Keratinocyte (primary cell): ENCODE measurements at regions not wholly inside any gene's neighbourhood (a gene's known extent, or its start where the extent isn't known, plus 50 kb on each side); places are given as distances from the start of the nearest gene placed in this dataset.

Source experiments
- DNase-seq: peaks from one replicate; pipeline ENCODE4 v3.0.0-alpha.2; 2011; ENCODE audit warnings: low read depth, missing footprints, low spot score
- FAIRE-seq: peaks from 2 replicates; lab custom pipeline; 2011; peaks lifted over from hg19 to GRCh38; lab: Jason Lieb, UNC
- H2AFZ ChIP-seq: 2 replicates; pipeline ENCODE4 v1.6.0; 2012; ENCODE audit warnings: low read length, control low read depth, inconsistent platforms; ENCODE audit not compliant: control insufficient read depth
- H3K27ac ChIP-seq: 2 replicates; pipeline ENCODE4 v1.5.1; 2011; ENCODE audit warnings: low read length; ENCODE audit not compliant: control insufficient read depth, insufficient read depth
- H3K27me3 ChIP-seq: 3 replicates; pipeline ENCODE4 v1.6.0; 2011; ENCODE audit warnings: low read length; ENCODE audit not compliant: control insufficient read depth, insufficient read depth; ENCODE audit errors: extremely low read depth
- H3K36me3 ChIP-seq, 2 experiments: 2 replicates in 1 of 2; 3 replicates in 1 of 2; pipeline ENCODE4 v1.5.1; 2011; ENCODE audit warnings: low read length in 2 of 2, mild to moderate bottlenecking in 1 of 2; ENCODE audit not compliant: control insufficient read depth in 2 of 2, insufficient read depth in 2 of 2; ENCODE audit errors: extremely low read depth in 1 of 2
- H3K4me1 ChIP-seq: 3 replicates; pipeline ENCODE4 v1.5.1; 2011; ENCODE audit warnings: low read length; ENCODE audit not compliant: control insufficient read depth, insufficient read depth; ENCODE audit errors: extremely low read depth
- H3K4me2 ChIP-seq: 3 replicates; pipeline ENCODE4 v1.6.0; 2011; ENCODE audit warnings: low read depth, low read length; ENCODE audit not compliant: control insufficient read depth, insufficient read depth; ENCODE audit errors: extremely low read depth
- H3K4me3 ChIP-seq, 3 experiments: fragments of 200-600 bp in 1 of 3; sonication (generic) in 1 of 3; 2 replicates in 2 of 3; 3 replicates in 1 of 3; pipeline ENCODE4 v1.5.1; 2011 to 2016; ENCODE audit warnings: low read length in 3 of 3, mild to moderate bottlenecking in 3 of 3, control low read depth in 2 of 3, inconsistent platforms in 1 of 3, low read depth in 1 of 3, mixed read lengths in 1 of 3, mixed run types in 1 of 3, moderate library complexity in 1 of 3; ENCODE audit not compliant: control insufficient read depth in 2 of 3, insufficient read depth in 2 of 3; ENCODE audit errors: extremely low read depth in 1 of 3
- H3K79me2 ChIP-seq: 2 replicates; pipeline ENCODE4 v1.6.0; 2012; ENCODE audit warnings: low read length; ENCODE audit not compliant: control insufficient read depth, insufficient read depth
- H3K9ac ChIP-seq: 3 replicates; pipeline ENCODE4 v1.6.0; 2011; ENCODE audit warnings: low read length; ENCODE audit not compliant: control insufficient read depth, insufficient read depth; ENCODE audit errors: extremely low read depth
- H3K9me1 ChIP-seq: 3 replicates; pipeline ENCODE4 v1.6.0; 2011; ENCODE audit warnings: low read length; ENCODE audit not compliant: control insufficient read depth, insufficient read depth; ENCODE audit errors: extremely low read depth
- H3K9me3 ChIP-seq: 2 replicates; pipeline ENCODE4 v1.5.1; 2012; ENCODE audit warnings: low read depth, low read length; ENCODE audit not compliant: control insufficient read depth
- H4K20me1 ChIP-seq: 3 replicates; pipeline ENCODE4 v1.6.0; 2011; ENCODE audit warnings: low read length; ENCODE audit not compliant: control insufficient read depth, insufficient read depth; ENCODE audit errors: extremely low read depth
- EZH2 ChIP-seq: IDR thresholded peaks from one replicate; pipeline ENCODE4 v1.6.1; 2012; ENCODE audit warnings: inconsistent platforms, mild to moderate bottlenecking, low read length, moderate library complexity
- dilution Hi-C: fragments of 300-500 bp; cut with MboI; formaldehyde crosslinking; loops from one replicate; pipeline ENCODE4 v1.7.0; 2020; ENCODE audit warnings: low sequenced_read_pairs; ENCODE audit not compliant: extremely low pct_ligation_motif_present
- TF ChIP-seq, protein P1 (sequence below), 3 experiments: IDR thresholded peaks in 1 of 3; conservative IDR thresholded peaks in 1 of 3; optimal IDR thresholded peaks in 1 of 3; 2 replicates in 2 of 3; 3 replicates in 1 of 3; pipeline versions ENCODE3 to v1.5.1; 2011; ENCODE audit warnings: low read length in 3 of 3, mild to moderate bottlenecking in 3 of 3, moderate library complexity in 2 of 3, control low read depth in 1 of 3, inconsistent platforms in 1 of 3; ENCODE audit not compliant: insufficient read depth in 2 of 3; ENCODE audit errors: extremely low read depth in 1 of 3

- Histone ChIP-seq H3K9ac (peak overlapping the region; percentile 77), H3K36me3 (no peaks in the 10 kb centered on the region), H2AFZ (peak overlapping the region; percentile 75), H3K4me3 (peak overlapping the region; percentile 48 to 84 (median 75)), H3K27me3 (no peaks in the 10 kb centered on the region), H4K20me1 (no peaks in the 10 kb centered on the region), H3K9me1 (no peaks in the 10 kb centered on the region), H3K9me3 (no peaks in the 10 kb centered on the region), H3K79me2 (no peaks in the 10 kb centered on the region), H3K27ac (peak overlapping the region; percentile 58), H3K4me1 (peaks cover 28% of the 10 kb centered on the region), H3K4me2 (peak overlapping the region; percentile 91)
- TF ChIP-seq, protein P1, sequence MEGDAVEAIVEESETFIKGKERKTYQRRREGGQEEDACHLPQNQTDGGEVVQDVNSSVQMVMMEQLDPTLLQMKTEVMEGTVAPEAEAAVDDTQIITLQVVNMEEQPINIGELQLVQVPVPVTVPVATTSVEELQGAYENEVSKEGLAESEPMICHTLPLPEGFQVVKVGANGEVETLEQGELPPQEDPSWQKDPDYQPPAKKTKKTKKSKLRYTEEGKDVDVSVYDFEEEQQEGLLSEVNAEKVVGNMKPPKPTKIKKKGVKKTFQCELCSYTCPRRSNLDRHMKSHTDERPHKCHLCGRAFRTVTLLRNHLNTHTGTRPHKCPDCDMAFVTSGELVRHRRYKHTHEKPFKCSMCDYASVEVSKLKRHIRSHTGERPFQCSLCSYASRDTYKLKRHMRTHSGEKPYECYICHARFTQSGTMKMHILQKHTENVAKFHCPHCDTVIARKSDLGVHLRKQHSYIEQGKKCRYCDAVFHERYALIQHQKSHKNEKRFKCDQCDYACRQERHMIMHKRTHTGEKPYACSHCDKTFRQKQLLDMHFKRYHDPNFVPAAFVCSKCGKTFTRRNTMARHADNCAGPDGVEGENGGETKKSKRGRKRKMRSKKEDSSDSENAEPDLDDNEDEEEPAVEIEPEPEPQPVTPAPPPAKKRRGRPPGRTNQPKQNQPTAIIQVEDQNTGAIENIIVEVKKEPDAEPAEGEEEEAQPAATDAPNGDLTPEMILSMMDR (optimal IDR thresholded peaks at IDR 0.05 in 1 of 3, IDR thresholded peaks at IDR 0.05 in 1 of 3, conservative IDR thresholded peaks at IDR 0.05 in 1 of 3; ENCODE audit: extremely low read depth in 1 of 3, insufficient read depth in 2 of 3, low read length in 3 of 3) = peak; percentile 67 to 90 (median 83)
- TF ChIP-seq EZH2 = no peak
- dilution Hi-C loops = no loop called here
- FAIRE-seq = no peak
- DNase-seq = no peak
Observed at GRCh38 chr1:54488779-54489626, 59.0 kb upstream of the ACOT11 start.

GRCh38 chr1:54488065-54488750 lies 59.8 kb upstream of the ACOT11 start:
- no peak for FAIRE-seq

More at GRCh38 chr1:54488065-54488750, 59.8 kb upstream of the ACOT11 start:
- Histone ChIP-seq H3K27me3 (no peaks in the 10 kb centered on the region), H3K4me1 (peaks cover 28% of the 10 kb centered on the region), H3K9me1 (no peaks in the 10 kb centered on the region), H3K36me3 (no peaks in the 10 kb centered on the region), H3K9me3 (no peaks in the 10 kb centered on the region), H2AFZ (peak overlapping the region; percentile 54), H3K27ac (peak overlapping the region; percentile 58), H3K9ac (peak overlapping the region; percentile 77), H4K20me1 (no peaks in the 10 kb centered on the region), H3K79me2 (no peaks in the 10 kb centered on the region), H3K4me2 (peak overlapping the region; percentile 91), H3K4me3 (peak overlapping the region; percentile 48 to 84 (median 54))
- DNase-seq = no peak
- dilution Hi-C loops = no loop called here
- TF ChIP-seq, protein P1 (optimal IDR thresholded peaks at IDR 0.05 in 1 of 3, IDR thresholded peaks at IDR 0.05 in 1 of 3, conservative IDR thresholded peaks at IDR 0.05 in 1 of 3; ENCODE audit: extremely low read depth in 1 of 3, insufficient read depth in 2 of 3, low read length in 3 of 3) = no peak
- TF ChIP-seq EZH2 = no peak
